GM23338 (cell line): ENCODE measurements at regions not wholly inside any gene's neighbourhood (a gene's known extent, or its start where the extent isn't known, plus 50 kb on each side); places are given as distances from the start of the nearest gene placed in this dataset.

Experiments
- ATAC-seq: fragments of 200-7000 bp; cut with Tn5 transposase; 3 replicates; pipeline ENCODE4 v1.9.1; 2020
- DNase-seq: peaks from one replicate; pipeline ENCODE4 v3.0.0-alpha.2; 2015; ENCODE audit warnings: low spot score
- H2AFZ ChIP-seq: fragments of 200-600 bp; sonication (generic); 2 replicates; pipeline ENCODE4 v1.8.0; 2016; ENCODE audit warnings: antibody characterized with exemption, mild to moderate bottlenecking, moderate library complexity
- H3F3A ChIP-seq: fragments of 200-600 bp; sonication (generic); replicated peaks from 2 replicates; pipeline ENCODE4 v1.8.0; 2017; ENCODE audit warnings: antibody characterized with exemption, mixed run types, low read depth
- H3K27ac ChIP-seq: fragments of 200-600 bp; sonication (generic); 2 replicates; pipeline ENCODE4 v1.6.1; 2016; ENCODE audit warnings: low read depth
- H3K27me3 ChIP-seq: fragments of 200-600 bp; sonication (generic); 2 replicates; pipeline ENCODE4 v1.8.0; 2016; ENCODE audit warnings: mild to moderate bottlenecking, mixed run types, moderate library complexity; ENCODE audit not compliant: insufficient read depth
- H3K36me3 ChIP-seq: fragments of 200-600 bp; sonication (generic); 2 replicates; pipeline ENCODE4 v1.8.0; 2016; ENCODE audit warnings: mild to moderate bottlenecking; ENCODE audit not compliant: insufficient read depth
- H3K4me1 ChIP-seq: fragments of 200-600 bp; sonication (generic); 2 replicates; pipeline ENCODE4 v1.8.0; 2016; ENCODE audit warnings: mild to moderate bottlenecking, moderate library complexity; ENCODE audit not compliant: insufficient read depth
- H3K4me2 ChIP-seq: fragments of 200-600 bp; sonication (generic); 2 replicates; pipeline ENCODE4 v1.7.1; 2017; ENCODE audit warnings: mixed run types
- H3K4me3 ChIP-seq: fragments of 200-600 bp; sonication (generic); 2 replicates; pipeline ENCODE4 v1.6.1; 2016; ENCODE audit warnings: mixed run types
- H3K79me2 ChIP-seq: fragments of 200-600 bp; sonication (generic); replicated peaks from 2 replicates; pipeline ENCODE4 v1.8.0; 2017; ENCODE audit warnings: mild to moderate bottlenecking; ENCODE audit not compliant: insufficient read depth
- H3K9me2 ChIP-seq: fragments of 200-600 bp; sonication (generic); 2 replicates; pipeline ENCODE4 v1.8.0; 2017; ENCODE audit not compliant: insufficient read depth
- H4K20me1 ChIP-seq: fragments of 200-600 bp; sonication (generic); replicated peaks from 2 replicates; pipeline ENCODE4 v1.8.0; 2017; ENCODE audit warnings: mild to moderate bottlenecking; ENCODE audit not compliant: insufficient read depth
- H3K27ac Mint-ChIP-seq: 2 replicates; pipeline ENCODE4 v1.8.0; 2020; ENCODE audit warnings: inconsistent platforms, mild to moderate bottlenecking, moderate library complexity, mixed read lengths
- H3K27me3 Mint-ChIP-seq: 3 replicates; pipeline ENCODE4 v1.8.0; 2022; ENCODE audit warnings: low read depth, mild to moderate bottlenecking, moderate library complexity, mixed read lengths, inconsistent platforms; ENCODE audit not compliant: insufficient read depth, poor library complexity
- H3K36me3 Mint-ChIP-seq: 3 replicates; pipeline ENCODE4 v1.8.0; 2021; ENCODE audit warnings: low read depth, mild to moderate bottlenecking, inconsistent platforms, moderate library complexity, mixed read lengths
- H3K4me1 Mint-ChIP-seq: 3 replicates; pipeline ENCODE4 v1.8.0; 2020; ENCODE audit warnings: mild to moderate bottlenecking, inconsistent platforms, mixed read lengths
- H3K4me3 Mint-ChIP-seq: 3 replicates; pipeline ENCODE4 v1.8.0; 2021; ENCODE audit warnings: moderate library complexity, mild to moderate bottlenecking, inconsistent platforms, mixed read lengths
- H3K9me3 Mint-ChIP-seq: 3 replicates; pipeline ENCODE4 v1.8.0; 2020; ENCODE audit warnings: moderate library complexity, mild to moderate bottlenecking, inconsistent platforms, mixed read lengths
- CREB1 ChIP-seq: fragments of 250-450 bp; sonication (Bioruptor Pico); IDR thresholded peaks from 2 replicates; pipeline ENCODE4 v1.5.0; 2020; ENCODE audit warnings: low read depth, mild to moderate bottlenecking, moderate library complexity
- EZH2 ChIP-seq: fragments of 200-600 bp; sonication (generic); IDR thresholded peaks from one replicate; pipeline ENCODE4 v1.8.0; 2017; ENCODE audit warnings: antibody characterized with exemption, mild to moderate bottlenecking, low read depth; ENCODE audit not compliant: unreplicated experiment
- EZH2phosphoT487 ChIP-seq: fragments of 200-600 bp; sonication (generic); IDR thresholded peaks from one replicate; pipeline ENCODE4 v1.8.1; 2018; ENCODE audit warnings: antibody characterized with exemption; ENCODE audit not compliant: unreplicated experiment
- JUNB ChIP-seq: IDR thresholded peaks from one replicate; pipeline ENCODE4 v1.6.1; 2016; ENCODE audit warnings: antibody characterized with exemption; ENCODE audit not compliant: unreplicated experiment
- NANOG ChIP-seq: IDR thresholded peaks from 2 replicates; pipeline ENCODE4 v1.6.1; 2016; ENCODE audit warnings: antibody characterized with exemption, borderline replicate concordance
- POLR2AphosphoS5 ChIP-seq: IDR thresholded peaks from 2 replicates; pipeline ENCODE4 v1.6.1; 2016; ENCODE audit warnings: antibody characterized with exemption, low read depth
- STAT1 ChIP-seq: IDR thresholded peaks from one replicate; pipeline ENCODE4 v1.6.1; 2016; ENCODE audit warnings: antibody characterized with exemption; ENCODE audit not compliant: unreplicated experiment
- ZNF114 ChIP-seq: fragments of 250-450 bp; sonication (Bioruptor Pico); IDR thresholded peaks from 2 replicates; pipeline ENCODE4 v1.5.0; 2020; ENCODE audit warnings: mild to moderate bottlenecking, moderate library complexity
- TF ChIP-seq, protein P1 (sequence below), 2 experiments: fragments of 200-600 bp in 1 of 2; sonication (generic) in 1 of 2; conservative IDR thresholded peaks; 2 replicates each; pipeline versions ENCODE4 v1.5.1 to v1.6.1; 2016 to 2017; ENCODE audit warnings: antibody characterized with exemption in 2 of 2, low read depth in 2 of 2, mild to moderate bottlenecking in 2 of 2, moderate library complexity in 1 of 2
- TF ChIP-seq, protein P2 (sequence below): IDR thresholded peaks from one replicate; pipeline ENCODE4 v1.6.1; 2018; ENCODE audit warnings: antibody characterized with exemption; ENCODE audit not compliant: unreplicated experiment
- TF ChIP-seq, protein P3 (sequence below): IDR thresholded peaks from 2 replicates; pipeline ENCODE4 v1.6.1; 2016; ENCODE audit warnings: antibody characterized with exemption
- TF ChIP-seq, protein P4 (sequence below): fragments of 250-450 bp; sonication (Bioruptor Pico); IDR thresholded peaks from 2 replicates; pipeline ENCODE4 v1.5.0; 2020; ENCODE audit warnings: mild to moderate bottlenecking, moderate library complexity

DNA sequence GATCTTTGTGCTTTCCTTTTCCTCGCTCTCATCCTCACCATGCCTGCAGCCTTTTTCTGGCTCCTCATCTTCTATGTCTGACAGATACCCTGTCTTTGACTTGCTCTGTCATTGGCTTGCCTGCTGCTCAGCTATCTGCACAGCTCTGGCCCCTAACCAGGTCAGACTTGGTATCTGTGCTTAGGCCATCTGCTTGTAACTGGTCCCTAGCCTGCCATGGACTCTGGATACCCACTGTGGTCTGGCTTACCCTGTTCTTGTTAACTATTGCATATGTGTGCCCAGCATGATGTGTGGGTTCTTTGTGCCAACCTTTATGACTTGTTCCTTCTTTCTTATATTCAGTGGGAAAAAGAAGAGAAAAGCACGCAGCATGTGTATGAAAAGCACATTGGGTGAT, 109.7 kb upstream of the ROPN1 start:
- Mint-ChIP-seq H3K4me1 (no peaks in the 10 kb centered on the region), H3K27ac (no peak overlapping the region), H3K27me3 (no peaks in the 10 kb centered on the region), H3K36me3 (no peaks in the 10 kb centered on the region), H3K9me3 (no peaks in the 10 kb centered on the region), H3K4me3 (no peak overlapping the region)
- H3K4me3 ChIP-seq: no peak overlapping the region
- TF ChIP-seq CREB1 (no peak), EZH2 (no peak), STAT1 (no peak), POLR2AphosphoS5 (no peak), NANOG (no peak), JUNB (no peak), ZNF114 (CRISPR knock-in tag) (no peak), EZH2phosphoT487 (no peak)
- TF ChIP-seq, protein P1, sequence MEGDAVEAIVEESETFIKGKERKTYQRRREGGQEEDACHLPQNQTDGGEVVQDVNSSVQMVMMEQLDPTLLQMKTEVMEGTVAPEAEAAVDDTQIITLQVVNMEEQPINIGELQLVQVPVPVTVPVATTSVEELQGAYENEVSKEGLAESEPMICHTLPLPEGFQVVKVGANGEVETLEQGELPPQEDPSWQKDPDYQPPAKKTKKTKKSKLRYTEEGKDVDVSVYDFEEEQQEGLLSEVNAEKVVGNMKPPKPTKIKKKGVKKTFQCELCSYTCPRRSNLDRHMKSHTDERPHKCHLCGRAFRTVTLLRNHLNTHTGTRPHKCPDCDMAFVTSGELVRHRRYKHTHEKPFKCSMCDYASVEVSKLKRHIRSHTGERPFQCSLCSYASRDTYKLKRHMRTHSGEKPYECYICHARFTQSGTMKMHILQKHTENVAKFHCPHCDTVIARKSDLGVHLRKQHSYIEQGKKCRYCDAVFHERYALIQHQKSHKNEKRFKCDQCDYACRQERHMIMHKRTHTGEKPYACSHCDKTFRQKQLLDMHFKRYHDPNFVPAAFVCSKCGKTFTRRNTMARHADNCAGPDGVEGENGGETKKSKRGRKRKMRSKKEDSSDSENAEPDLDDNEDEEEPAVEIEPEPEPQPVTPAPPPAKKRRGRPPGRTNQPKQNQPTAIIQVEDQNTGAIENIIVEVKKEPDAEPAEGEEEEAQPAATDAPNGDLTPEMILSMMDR (conservative IDR thresholded peaks at IDR 0.05; ENCODE audit: low read depth in 2 of 2): no peak
- TF ChIP-seq, protein P2, sequence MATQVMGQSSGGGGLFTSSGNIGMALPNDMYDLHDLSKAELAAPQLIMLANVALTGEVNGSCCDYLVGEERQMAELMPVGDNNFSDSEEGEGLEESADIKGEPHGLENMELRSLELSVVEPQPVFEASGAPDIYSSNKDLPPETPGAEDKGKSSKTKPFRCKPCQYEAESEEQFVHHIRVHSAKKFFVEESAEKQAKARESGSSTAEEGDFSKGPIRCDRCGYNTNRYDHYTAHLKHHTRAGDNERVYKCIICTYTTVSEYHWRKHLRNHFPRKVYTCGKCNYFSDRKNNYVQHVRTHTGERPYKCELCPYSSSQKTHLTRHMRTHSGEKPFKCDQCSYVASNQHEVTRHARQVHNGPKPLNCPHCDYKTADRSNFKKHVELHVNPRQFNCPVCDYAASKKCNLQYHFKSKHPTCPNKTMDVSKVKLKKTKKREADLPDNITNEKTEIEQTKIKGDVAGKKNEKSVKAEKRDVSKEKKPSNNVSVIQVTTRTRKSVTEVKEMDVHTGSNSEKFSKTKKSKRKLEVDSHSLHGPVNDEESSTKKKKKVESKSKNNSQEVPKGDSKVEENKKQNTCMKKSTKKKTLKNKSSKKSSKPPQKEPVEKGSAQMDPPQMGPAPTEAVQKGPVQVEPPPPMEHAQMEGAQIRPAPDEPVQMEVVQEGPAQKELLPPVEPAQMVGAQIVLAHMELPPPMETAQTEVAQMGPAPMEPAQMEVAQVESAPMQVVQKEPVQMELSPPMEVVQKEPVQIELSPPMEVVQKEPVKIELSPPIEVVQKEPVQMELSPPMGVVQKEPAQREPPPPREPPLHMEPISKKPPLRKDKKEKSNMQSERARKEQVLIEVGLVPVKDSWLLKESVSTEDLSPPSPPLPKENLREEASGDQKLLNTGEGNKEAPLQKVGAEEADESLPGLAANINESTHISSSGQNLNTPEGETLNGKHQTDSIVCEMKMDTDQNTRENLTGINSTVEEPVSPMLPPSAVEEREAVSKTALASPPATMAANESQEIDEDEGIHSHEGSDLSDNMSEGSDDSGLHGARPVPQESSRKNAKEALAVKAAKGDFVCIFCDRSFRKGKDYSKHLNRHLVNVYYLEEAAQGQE: no peak
- TF ChIP-seq, protein P3, sequence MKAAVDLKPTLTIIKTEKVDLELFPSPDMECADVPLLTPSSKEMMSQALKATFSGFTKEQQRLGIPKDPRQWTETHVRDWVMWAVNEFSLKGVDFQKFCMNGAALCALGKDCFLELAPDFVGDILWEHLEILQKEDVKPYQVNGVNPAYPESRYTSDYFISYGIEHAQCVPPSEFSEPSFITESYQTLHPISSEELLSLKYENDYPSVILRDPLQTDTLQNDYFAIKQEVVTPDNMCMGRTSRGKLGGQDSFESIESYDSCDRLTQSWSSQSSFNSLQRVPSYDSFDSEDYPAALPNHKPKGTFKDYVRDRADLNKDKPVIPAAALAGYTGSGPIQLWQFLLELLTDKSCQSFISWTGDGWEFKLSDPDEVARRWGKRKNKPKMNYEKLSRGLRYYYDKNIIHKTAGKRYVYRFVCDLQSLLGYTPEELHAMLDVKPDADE: no peak
- TF ChIP-seq, protein P4, sequence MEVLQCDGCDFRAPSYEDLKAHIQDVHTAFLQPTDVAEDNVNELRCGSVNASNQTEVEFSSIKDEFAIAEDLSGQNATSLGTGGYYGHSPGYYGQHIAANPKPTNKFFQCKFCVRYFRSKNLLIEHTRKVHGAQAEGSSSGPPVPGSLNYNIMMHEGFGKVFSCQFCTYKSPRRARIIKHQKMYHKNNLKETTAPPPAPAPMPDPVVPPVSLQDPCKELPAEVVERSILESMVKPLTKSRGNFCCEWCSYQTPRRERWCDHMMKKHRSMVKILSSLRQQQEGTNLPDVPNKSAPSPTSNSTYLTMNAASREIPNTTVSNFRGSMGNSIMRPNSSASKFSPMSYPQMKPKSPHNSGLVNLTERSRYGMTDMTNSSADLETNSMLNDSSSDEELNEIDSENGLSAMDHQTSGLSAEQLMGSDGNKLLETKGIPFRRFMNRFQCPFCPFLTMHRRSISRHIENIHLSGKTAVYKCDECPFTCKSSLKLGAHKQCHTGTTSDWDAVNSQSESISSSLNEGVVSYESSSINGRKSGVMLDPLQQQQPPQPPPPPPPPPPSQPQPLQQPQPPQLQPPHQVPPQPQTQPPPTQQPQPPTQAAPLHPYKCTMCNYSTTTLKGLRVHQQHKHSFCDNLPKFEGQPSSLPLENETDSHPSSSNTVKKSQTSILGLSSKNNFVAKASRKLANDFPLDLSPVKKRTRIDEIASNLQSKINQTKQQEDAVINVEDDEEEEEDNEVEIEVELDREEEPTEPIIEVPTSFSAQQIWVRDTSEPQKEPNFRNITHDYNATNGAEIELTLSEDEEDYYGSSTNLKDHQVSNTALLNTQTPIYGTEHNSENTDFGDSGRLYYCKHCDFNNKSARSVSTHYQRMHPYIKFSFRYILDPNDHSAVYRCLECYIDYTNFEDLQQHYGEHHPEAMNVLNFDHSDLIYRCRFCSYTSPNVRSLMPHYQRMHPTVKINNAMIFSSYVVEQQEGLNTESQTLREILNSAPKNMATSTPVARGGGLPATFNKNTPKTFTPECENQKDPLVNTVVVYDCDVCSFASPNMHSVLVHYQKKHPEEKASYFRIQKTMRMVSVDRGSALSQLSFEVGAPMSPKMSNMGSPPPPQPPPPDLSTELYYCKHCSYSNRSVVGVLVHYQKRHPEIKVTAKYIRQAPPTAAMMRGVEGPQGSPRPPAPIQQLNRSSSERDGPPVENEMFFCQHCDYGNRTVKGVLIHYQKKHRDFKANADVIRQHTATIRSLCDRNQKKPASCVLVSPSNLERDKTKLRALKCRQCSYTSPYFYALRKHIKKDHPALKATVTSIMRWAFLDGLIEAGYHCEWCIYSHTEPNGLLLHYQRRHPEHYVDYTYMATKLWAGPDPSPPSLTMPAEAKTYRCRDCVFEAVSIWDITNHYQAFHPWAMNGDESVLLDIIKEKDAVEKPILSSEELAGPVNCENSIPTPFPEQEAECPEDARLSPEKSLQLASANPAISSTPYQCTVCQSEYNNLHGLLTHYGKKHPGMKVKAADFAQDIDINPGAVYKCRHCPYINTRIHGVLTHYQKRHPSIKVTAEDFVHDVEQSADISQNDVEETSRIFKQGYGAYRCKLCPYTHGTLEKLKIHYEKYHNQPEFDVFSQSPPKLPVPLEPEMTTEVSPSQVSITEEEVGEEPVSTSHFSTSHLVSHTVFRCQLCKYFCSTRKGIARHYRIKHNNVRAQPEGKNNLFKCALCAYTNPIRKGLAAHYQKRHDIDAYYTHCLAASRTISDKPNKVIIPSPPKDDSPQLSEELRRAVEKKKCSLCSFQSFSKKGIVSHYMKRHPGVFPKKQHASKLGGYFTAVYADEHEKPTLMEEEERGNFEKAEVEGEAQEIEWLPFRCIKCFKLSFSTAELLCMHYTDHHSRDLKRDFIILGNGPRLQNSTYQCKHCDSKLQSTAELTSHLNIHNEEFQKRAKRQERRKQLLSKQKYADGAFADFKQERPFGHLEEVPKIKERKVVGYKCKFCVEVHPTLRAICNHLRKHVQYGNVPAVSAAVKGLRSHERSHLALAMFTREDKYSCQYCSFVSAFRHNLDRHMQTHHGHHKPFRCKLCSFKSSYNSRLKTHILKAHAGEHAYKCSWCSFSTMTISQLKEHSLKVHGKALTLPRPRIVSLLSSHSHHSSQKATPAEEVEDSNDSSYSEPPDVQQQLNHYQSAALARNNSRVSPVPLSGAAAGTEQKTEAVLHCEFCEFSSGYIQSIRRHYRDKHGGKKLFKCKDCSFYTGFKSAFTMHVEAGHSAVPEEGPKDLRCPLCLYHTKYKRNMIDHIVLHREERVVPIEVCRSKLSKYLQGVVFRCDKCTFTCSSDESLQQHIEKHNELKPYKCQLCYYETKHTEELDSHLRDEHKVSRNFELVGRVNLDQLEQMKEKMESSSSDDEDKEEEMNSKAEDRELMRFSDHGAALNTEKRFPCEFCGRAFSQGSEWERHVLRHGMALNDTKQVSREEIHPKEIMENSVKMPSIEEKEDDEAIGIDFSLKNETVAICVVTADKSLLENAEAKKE: no peak
- no peaks in the 10 kb centered on the region for H3K27me3 ChIP-seq
- no peak overlapping the region for H3K27ac ChIP-seq
- H2AFZ ChIP-seq: no peak overlapping the region
- H3F3A ChIP-seq: no peaks in the 10 kb centered on the region
- no peaks in the 10 kb centered on the region for H3K79me2 ChIP-seq
- H4K20me1 ChIP-seq: no peaks in the 10 kb centered on the region
- H3K9me2 ChIP-seq: 0 out of 2 replicates have a peak, but pooled peaks cover 22% of the 10 kb centered on the region
- ATAC-seq (no peak), DNase-seq (no peak)
- H3K4me2 ChIP-seq: no peak overlapping the region
- no peaks in the 10 kb centered on the region for H3K4me1 ChIP-seq
- H3K36me3 ChIP-seq: no peaks in the 10 kb centered on the region
